ENCODE measurements at regions not wholly inside any gene's neighbourhood (a gene's known extent, or its start where the extent isn't known, plus 50 kb on each side); places are given as distances from the start of the nearest gene placed in this dataset.

GRCh38 chr20:48105526-48105925 is 320.2 kb upstream of the SULF2 start:
- Histone ChIP-seq H3K4me2 (no peak overlapping the region), H3K4me3 (no peak overlapping the region), H3K9ac (no peak overlapping the region), H3K27me3 (no peaks in the 10 kb centered on the region), H3K79me2 (ENCODE audit: low read depth) (no peaks in the 10 kb centered on the region), H3K4me1 (no peaks in the 10 kb centered on the region), H3K27ac (no peak overlapping the region), H3F3A (ENCODE audit: low read depth) (no peaks in the 10 kb centered on the region), H2AFZ (replicated peaks) (no peak overlapping the region), H4K20me1 (ENCODE audit: low read depth) (no peaks in the 10 kb centered on the region), H3K36me3 (no peaks in the 10 kb centered on the region), H3K9me3 (ENCODE audit: low read depth) (no peaks in the 10 kb centered on the region)
- TF ChIP-seq EZH2 (IDR thresholded peaks at IDR 0.05), result no peak
- no peak for TF ChIP-seq CTCF (IDR thresholded peaks at IDR 0.05)
- TF ChIP-seq EZH2phosphoT487 (IDR thresholded peaks at IDR 0.05), result no peak
- H3K9me3 Mint-ChIP-seq, result peaks cover 3% of the 10 kb centered on the region
- H3K27ac Mint-ChIP-seq, result no peak overlapping the region
- no peaks in the 10 kb centered on the region for H3K36me3 Mint-ChIP-seq
- no peak for DNase-seq (ENCODE audit: low spot score)
- no peak overlapping the region for H3K4me3 Mint-ChIP-seq
- H3K4me1 Mint-ChIP-seq, result peaks cover 5% of the 10 kb centered on the region
- H3K27me3 Mint-ChIP-seq (ENCODE audit: insufficient read depth, low read depth), result peaks cover 2% of the 10 kb centered on the region

GRCh38 chr20:48102931-48103660 is 317.8 kb upstream of the SULF2 start:
- Mint-ChIP-seq H3K27me3 (ENCODE audit: insufficient read depth, low read depth) (peaks cover 11% of the 10 kb centered on the region), H3K27ac (peak overlapping the region; percentile 66), H3K4me3 (no peak overlapping the region), H3K9me3 (peaks cover 3% of the 10 kb centered on the region), H3K4me1 (peaks cover 24% of the 10 kb centered on the region), H3K36me3 (no peaks in the 10 kb centered on the region)
- Histone ChIP-seq H3K27me3 (no peaks in the 10 kb centered on the region), H3K4me3 (no peak overlapping the region), H3K4me1 (no peaks in the 10 kb centered on the region), H3K27ac (no peak overlapping the region), H3F3A (ENCODE audit: low read depth) (no peaks in the 10 kb centered on the region), H3K36me3 (no peaks in the 10 kb centered on the region), H3K9me3 (ENCODE audit: low read depth) (no peaks in the 10 kb centered on the region), H3K4me2 (no peak overlapping the region), H4K20me1 (ENCODE audit: low read depth) (no peaks in the 10 kb centered on the region), H2AFZ (replicated peaks) (no peak overlapping the region), H3K79me2 (ENCODE audit: low read depth) (no peaks in the 10 kb centered on the region), H3K9ac (no peak overlapping the region)
- TF ChIP-seq EZH2 (IDR thresholded peaks at IDR 0.05) (no peak), CTCF (IDR thresholded peaks at IDR 0.05) (no peak), EZH2phosphoT487 (IDR thresholded peaks at IDR 0.05) (no peak)
- no peak for DNase-seq (ENCODE audit: low spot score)

GRCh38 chr20:48102076-48102787 is 317.0 kb upstream of the SULF2 start:
- Mint-ChIP-seq H3K4me3 (no peak overlapping the region), H3K9me3 (peaks cover 3% of the 10 kb centered on the region), H3K27me3 (ENCODE audit: insufficient read depth, low read depth) (peaks cover 14% of the 10 kb centered on the region), H3K36me3 (no peaks in the 10 kb centered on the region), H3K27ac (no peak overlapping the region), H3K4me1 (peaks cover 24% of the 10 kb centered on the region)
- Histone ChIP-seq H3K27me3 (no peaks in the 10 kb centered on the region), H2AFZ (replicated peaks) (no peak overlapping the region), H3K4me1 (no peaks in the 10 kb centered on the region), H3K9me3 (ENCODE audit: low read depth) (no peaks in the 10 kb centered on the region), H3K4me3 (no peak overlapping the region), H3K79me2 (ENCODE audit: low read depth) (no peaks in the 10 kb centered on the region), H3K4me2 (no peak overlapping the region), H3F3A (ENCODE audit: low read depth) (no peaks in the 10 kb centered on the region), H3K27ac (no peak overlapping the region), H4K20me1 (ENCODE audit: low read depth) (no peaks in the 10 kb centered on the region), H3K9ac (no peak overlapping the region), H3K36me3 (no peaks in the 10 kb centered on the region)
- TF ChIP-seq CTCF (IDR thresholded peaks at IDR 0.05) (no peak), EZH2 (IDR thresholded peaks at IDR 0.05) (no peak), EZH2phosphoT487 (IDR thresholded peaks at IDR 0.05) (no peak)
- no peak for DNase-seq (ENCODE audit: low spot score)
